Neural cell (in vitro differentiated cells): ENCODE measurements at regions not wholly inside any gene's neighbourhood (a gene's known extent, or its start where the extent isn't known, plus 50 kb on each side); places are given as distances from the start of the nearest gene placed in this dataset.

Experiments
- H2AFZ ChIP-seq: fragments of 200-600, 300-800 bp; sonication (generic), shearing (Covaris generic); 2 replicates; pipeline ENCODE4 v1.6.0; 2014; ENCODE audit warnings: low read depth, mild to moderate bottlenecking, antibody characterized with exemption, low read length, moderate library complexity
- H3F3A ChIP-seq: fragments of 200-600 bp; shearing (Covaris generic); 2 replicates; pipeline ENCODE4 v1.6.1; 2016; ENCODE audit warnings: mild to moderate bottlenecking, moderate library complexity, mixed read lengths, antibody characterized with exemption, low read length; ENCODE audit not compliant: insufficient read depth, poor library complexity, severe bottlenecking
- H3K27ac ChIP-seq: fragments of 200-600, 300-800 bp; sonication (generic), shearing (Covaris generic); 2 replicates; pipeline ENCODE4 v1.5.1; 2014; ENCODE audit warnings: mild to moderate bottlenecking, low read length, moderate library complexity
- H3K27me3 ChIP-seq: fragments of 300-800, 200-600 bp; sonication (generic), shearing (Covaris generic); 2 replicates; pipeline ENCODE4 v1.6.0; 2014; ENCODE audit warnings: mild to moderate bottlenecking, low read depth, low read length, moderate library complexity; ENCODE audit not compliant: insufficient read depth
- H3K36me3 ChIP-seq: fragments of 300-800, 200-600 bp; sonication (generic), shearing (Covaris generic); 2 replicates; pipeline ENCODE4 v1.5.1; 2014; ENCODE audit warnings: mild to moderate bottlenecking, antibody characterized with exemption, low read length, moderate library complexity; ENCODE audit not compliant: insufficient read depth
- H3K4me2 ChIP-seq: fragments of 300-800, 200-600 bp; sonication (generic), shearing (Covaris generic); 2 replicates; pipeline ENCODE4 v1.6.0; 2014; ENCODE audit warnings: mild to moderate bottlenecking, low read length
- H3K4me3 ChIP-seq: fragments of 300-800, 200-600 bp; sonication (generic), shearing (Covaris generic); 2 replicates; pipeline ENCODE4 v1.5.1; 2014; ENCODE audit warnings: mild to moderate bottlenecking, low read length, moderate library complexity
- H3K79me2 ChIP-seq: fragments of 200-600 bp; shearing (Covaris generic); replicated peaks from 2 replicates; pipeline ENCODE4 v1.6.0; 2014; ENCODE audit warnings: mild to moderate bottlenecking, low read length, moderate library complexity; ENCODE audit not compliant: insufficient read depth
- H3K9ac ChIP-seq: fragments of 300-800, 200-600 bp; sonication (generic), shearing (Covaris generic); 2 replicates; pipeline ENCODE4 v1.6.1; 2016; ENCODE audit warnings: mild to moderate bottlenecking, low read length, mixed read lengths
- H3K9me2 ChIP-seq: fragments of 200-600 bp; shearing (Covaris generic); 2 replicates; pipeline ENCODE4 v1.6.1; 2016; ENCODE audit warnings: mild to moderate bottlenecking, low read length, mixed read lengths; ENCODE audit not compliant: insufficient read depth
- H3K9me3 ChIP-seq: fragments of 200-600, 300-800 bp; sonication (generic), shearing (Covaris generic); 2 replicates; pipeline ENCODE4 v1.6.1; 2016; ENCODE audit warnings: mild to moderate bottlenecking, mixed run types, low read length, moderate library complexity, mixed read lengths
- H4K20me1 ChIP-seq: fragments of 200-600 bp; shearing (Covaris generic); 2 replicates; pipeline ENCODE4 v1.6.1; 2016; ENCODE audit warnings: mild to moderate bottlenecking, mixed run types; ENCODE audit not compliant: insufficient read depth
- EP300 ChIP-seq: fragments of 450-650 bp; conservative IDR thresholded peaks from 2 replicates; pipeline ENCODE4 v1.6.1; 2014; ENCODE audit warnings: antibody characterized with exemption, mild to moderate bottlenecking, moderate library complexity; ENCODE audit not compliant: poor library complexity, severe bottlenecking
- EZH2 ChIP-seq: fragments of 200-600, 300-800 bp; shearing (Covaris generic), sonication (generic); IDR thresholded peaks from 2 replicates; pipeline ENCODE4 v1.6.1; 2014; ENCODE audit warnings: antibody characterized with exemption, low read length, borderline replicate concordance, mild to moderate bottlenecking; ENCODE audit not compliant: insufficient read depth, poor library complexity, severe bottlenecking
- POLR2AphosphoS5 ChIP-seq: IDR thresholded peaks from 2 replicates; pipeline ENCODE4 v1.6.1; 2012
- RAD21 ChIP-seq: fragments of 450-650 bp; conservative IDR thresholded peaks from 2 replicates; pipeline ENCODE4 v1.6.1; 2014; ENCODE audit warnings: antibody characterized with exemption, mild to moderate bottlenecking, moderate library complexity
- SMC3 ChIP-seq: fragments of 450-650 bp; conservative IDR thresholded peaks from 2 replicates; pipeline ENCODE4 v1.6.1; 2014; ENCODE audit warnings: antibody characterized with exemption, mild to moderate bottlenecking, moderate library complexity; ENCODE audit not compliant: poor library complexity
- TF ChIP-seq, protein P1 (sequence below): fragments of 450-650 bp; IDR thresholded peaks from 2 replicates; pipeline ENCODE4 v1.5.1; 2014; ENCODE audit warnings: antibody characterized with exemption, mild to moderate bottlenecking, moderate library complexity; ENCODE audit not compliant: poor library complexity, severe bottlenecking

DNA sequence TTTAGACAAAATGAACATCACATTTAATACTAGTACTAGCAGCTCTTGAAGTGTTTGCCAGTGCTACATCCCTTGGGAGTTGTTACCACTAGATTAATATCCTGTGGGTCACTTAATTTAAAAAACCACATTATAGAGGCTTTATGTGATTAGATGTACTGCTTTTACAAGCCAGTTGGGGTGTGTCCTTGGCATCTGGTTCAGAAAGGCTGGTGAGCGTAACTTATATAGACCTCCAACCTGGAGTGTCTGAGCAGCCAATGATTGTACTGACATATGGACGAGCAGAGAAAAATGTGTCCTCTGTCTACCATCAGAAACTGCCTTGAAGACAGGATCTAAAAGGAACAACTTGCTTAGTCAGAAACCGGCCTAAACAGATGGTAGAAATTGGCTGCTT is 306.2 kb upstream of the ATP11B start:
- Histone ChIP-seq H2AFZ (no peak overlapping the region), H3K36me3 (no peaks in the 10 kb centered on the region), H3K9ac (no peak overlapping the region), H4K20me1 (no peaks in the 10 kb centered on the region), H3K9me3 (no peaks in the 10 kb centered on the region), H3K79me2 (no peaks in the 10 kb centered on the region), H3K9me2 (no peaks in the 10 kb centered on the region), H3K4me2 (no peak overlapping the region), H3K4me3 (no peak overlapping the region), H3K27ac (no peak overlapping the region), H3F3A (no peaks in the 10 kb centered on the region), H3K27me3 (no peaks in the 10 kb centered on the region)
- TF ChIP-seq SMC3 = no peak
- TF ChIP-seq, protein P1, sequence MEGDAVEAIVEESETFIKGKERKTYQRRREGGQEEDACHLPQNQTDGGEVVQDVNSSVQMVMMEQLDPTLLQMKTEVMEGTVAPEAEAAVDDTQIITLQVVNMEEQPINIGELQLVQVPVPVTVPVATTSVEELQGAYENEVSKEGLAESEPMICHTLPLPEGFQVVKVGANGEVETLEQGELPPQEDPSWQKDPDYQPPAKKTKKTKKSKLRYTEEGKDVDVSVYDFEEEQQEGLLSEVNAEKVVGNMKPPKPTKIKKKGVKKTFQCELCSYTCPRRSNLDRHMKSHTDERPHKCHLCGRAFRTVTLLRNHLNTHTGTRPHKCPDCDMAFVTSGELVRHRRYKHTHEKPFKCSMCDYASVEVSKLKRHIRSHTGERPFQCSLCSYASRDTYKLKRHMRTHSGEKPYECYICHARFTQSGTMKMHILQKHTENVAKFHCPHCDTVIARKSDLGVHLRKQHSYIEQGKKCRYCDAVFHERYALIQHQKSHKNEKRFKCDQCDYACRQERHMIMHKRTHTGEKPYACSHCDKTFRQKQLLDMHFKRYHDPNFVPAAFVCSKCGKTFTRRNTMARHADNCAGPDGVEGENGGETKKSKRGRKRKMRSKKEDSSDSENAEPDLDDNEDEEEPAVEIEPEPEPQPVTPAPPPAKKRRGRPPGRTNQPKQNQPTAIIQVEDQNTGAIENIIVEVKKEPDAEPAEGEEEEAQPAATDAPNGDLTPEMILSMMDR = no peak

DNA sequence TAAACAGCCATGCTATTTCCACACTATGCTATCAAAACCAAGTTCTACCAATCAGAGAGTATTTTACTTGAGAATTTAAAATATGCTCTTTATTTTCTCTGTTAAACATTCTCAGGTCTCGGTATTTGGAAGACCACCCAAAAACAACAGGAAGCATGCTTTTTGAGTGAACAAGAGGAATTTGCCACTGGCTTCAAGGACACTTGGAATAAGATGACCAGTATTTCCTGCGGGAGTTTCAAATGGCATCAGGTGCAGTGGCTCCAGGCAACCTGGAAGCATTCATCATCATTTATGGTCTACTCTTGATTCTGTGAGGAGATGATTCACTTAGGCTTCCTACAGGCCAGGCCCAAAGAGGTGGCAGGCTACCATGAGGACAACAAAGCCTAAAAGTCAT is 305.7 kb upstream of the ATP11B start:
- H2AFZ ChIP-seq = no peak overlapping the region
- H3K36me3 ChIP-seq = no peaks in the 10 kb centered on the region
- H3K9ac ChIP-seq = no peak overlapping the region
- no peaks in the 10 kb centered on the region for H4K20me1 ChIP-seq
- no peaks in the 10 kb centered on the region for H3K9me2 ChIP-seq
- H3K4me3 ChIP-seq = no peak overlapping the region
- no peaks in the 10 kb centered on the region for H3K9me3 ChIP-seq
- no peak overlapping the region for H3K4me2 ChIP-seq
- TF ChIP-seq EP300 = no peak
- no peak overlapping the region for H3K27ac ChIP-seq
- H3K27me3 ChIP-seq = no peaks in the 10 kb centered on the region
- H3F3A ChIP-seq = no peaks in the 10 kb centered on the region
- no peaks in the 10 kb centered on the region for H3K79me2 ChIP-seq

DNA sequence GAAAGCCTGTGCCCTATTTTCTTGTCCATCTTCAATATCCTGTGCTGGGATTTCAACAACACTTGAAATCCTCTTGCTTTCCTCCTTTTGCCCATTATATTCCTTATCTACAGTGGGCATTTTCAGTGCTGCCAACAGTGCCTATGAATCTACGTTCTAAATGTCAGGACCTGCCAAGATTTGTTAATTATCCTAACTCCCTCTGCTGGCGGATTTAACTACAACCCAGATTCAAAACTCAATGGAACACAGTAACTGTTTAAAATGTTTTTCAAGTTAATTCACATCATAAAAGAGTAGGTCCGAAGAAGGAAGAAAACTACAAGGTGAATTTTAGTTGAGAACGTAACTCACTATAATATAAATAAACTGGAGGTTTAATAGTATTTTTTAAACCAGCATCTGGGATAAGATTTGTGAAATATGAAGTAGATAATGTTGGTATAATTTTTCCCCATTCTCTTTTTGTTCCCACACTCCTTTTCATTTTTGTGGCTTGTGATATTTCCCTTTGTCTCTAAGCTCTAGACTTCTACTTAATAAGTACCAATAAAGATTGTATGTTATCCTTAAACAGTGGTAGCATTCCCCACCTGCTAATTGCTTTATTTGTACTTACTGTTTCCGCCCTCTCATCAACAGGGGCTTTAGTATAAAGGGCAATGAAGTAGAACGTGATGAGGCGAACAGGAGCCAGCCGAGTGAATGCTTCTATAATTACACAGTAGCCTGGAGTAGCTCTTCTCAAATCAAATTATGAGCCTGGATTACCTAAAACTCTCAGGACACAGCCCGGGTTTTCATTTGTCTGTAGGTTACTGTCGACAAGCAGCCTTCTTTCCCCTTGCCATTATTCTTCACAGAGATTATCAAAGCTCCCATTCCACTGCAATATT is 302.5 kb upstream of the ATP11B start:
- Histone ChIP-seq H3K27ac (no peak overlapping the region), H3K4me2 (no peak overlapping the region), H4K20me1 (no peaks in the 10 kb centered on the region), H3K9me3 (no peaks in the 10 kb centered on the region), H3K9ac (no peak overlapping the region), H3K36me3 (no peaks in the 10 kb centered on the region), H3F3A (no peaks in the 10 kb centered on the region), H3K4me3 (no peak overlapping the region), H2AFZ (no peak overlapping the region), H3K79me2 (no peaks in the 10 kb centered on the region), H3K27me3 (no peaks in the 10 kb centered on the region), H3K9me2 (no peaks in the 10 kb centered on the region)
- TF ChIP-seq RAD21 (peak; percentile 49), EZH2 (no peak), POLR2AphosphoS5 (no peak), SMC3 (peak; percentile 64)
- TF ChIP-seq, protein P1 = peak; percentile 63
